BE2C (cell line): ENCODE measurements at regions not wholly inside any gene's neighbourhood (a gene's known extent, or its start where the extent isn't known, plus 50 kb on each side); places are given as distances from the start of the nearest gene placed in this dataset.
A peak's percentile ranks its signal among the peaks of the same experiment; 100 is the strongest.

ENCODE experiments used
- DNase-seq: peaks from one replicate; pipeline ENCODE4 v3.0.0-alpha.2; 2020
- H3K27me3 ChIP-seq: fragments of 250-450 bp; sonication (Bioruptor Pico); 2 replicates; pipeline ENCODE4 v1.5.1; 2020; ENCODE audit warnings: mild to moderate bottlenecking
- H3K36me3 ChIP-seq: fragments of 250-450 bp; sonication (Bioruptor Pico); 2 replicates; pipeline ENCODE4 v1.5.1; 2020; ENCODE audit warnings: mild to moderate bottlenecking
- H3K4me1 ChIP-seq: fragments of 250-450 bp; sonication (Bioruptor Pico); 2 replicates; pipeline ENCODE4 v1.5.1; 2020
- H3K4me3 ChIP-seq: 2 replicates; pipeline ENCODE4 v1.5.1; 2011; ENCODE audit warnings: low read depth, low read length
- H3K9me3 ChIP-seq: fragments of 250-450 bp; sonication (Bioruptor Pico); 2 replicates; pipeline ENCODE4 v1.5.1; 2020
- TF ChIP-seq, protein P1 (sequence below): IDR thresholded peaks from 2 replicates; pipeline ENCODE4 v1.5.1; 2012; ENCODE audit warnings: mild to moderate bottlenecking, low read depth, low read length

DNA sequence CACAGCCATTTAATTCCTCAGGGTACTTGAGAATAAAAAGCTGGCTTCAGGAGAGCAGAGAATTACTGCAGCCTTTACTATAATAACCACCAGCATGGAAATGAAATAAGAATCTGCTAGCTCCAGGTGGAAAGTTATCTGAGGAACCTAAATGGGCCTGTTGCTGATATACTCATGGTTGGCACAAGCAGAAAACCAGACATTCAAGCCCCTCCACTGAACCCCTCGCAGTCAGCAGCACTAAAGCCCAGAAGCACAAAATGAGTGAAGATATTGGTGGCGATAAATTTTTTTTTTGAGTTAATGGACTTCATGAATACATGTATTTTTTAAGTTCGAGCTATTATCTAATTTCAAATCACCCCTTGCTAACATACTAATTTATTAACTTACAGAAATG, 303.9 kb upstream of the NRP1 start:
- no peaks in the 10 kb centered on the region for H3K36me3 ChIP-seq
- DNase-seq = peak; percentile 48
- no peak overlapping the region for H3K4me3 ChIP-seq
- H3K27me3 ChIP-seq = no peaks in the 10 kb centered on the region
- peaks cover 26% of the 10 kb centered on the region for H3K4me1 ChIP-seq
- TF ChIP-seq, protein P1, sequence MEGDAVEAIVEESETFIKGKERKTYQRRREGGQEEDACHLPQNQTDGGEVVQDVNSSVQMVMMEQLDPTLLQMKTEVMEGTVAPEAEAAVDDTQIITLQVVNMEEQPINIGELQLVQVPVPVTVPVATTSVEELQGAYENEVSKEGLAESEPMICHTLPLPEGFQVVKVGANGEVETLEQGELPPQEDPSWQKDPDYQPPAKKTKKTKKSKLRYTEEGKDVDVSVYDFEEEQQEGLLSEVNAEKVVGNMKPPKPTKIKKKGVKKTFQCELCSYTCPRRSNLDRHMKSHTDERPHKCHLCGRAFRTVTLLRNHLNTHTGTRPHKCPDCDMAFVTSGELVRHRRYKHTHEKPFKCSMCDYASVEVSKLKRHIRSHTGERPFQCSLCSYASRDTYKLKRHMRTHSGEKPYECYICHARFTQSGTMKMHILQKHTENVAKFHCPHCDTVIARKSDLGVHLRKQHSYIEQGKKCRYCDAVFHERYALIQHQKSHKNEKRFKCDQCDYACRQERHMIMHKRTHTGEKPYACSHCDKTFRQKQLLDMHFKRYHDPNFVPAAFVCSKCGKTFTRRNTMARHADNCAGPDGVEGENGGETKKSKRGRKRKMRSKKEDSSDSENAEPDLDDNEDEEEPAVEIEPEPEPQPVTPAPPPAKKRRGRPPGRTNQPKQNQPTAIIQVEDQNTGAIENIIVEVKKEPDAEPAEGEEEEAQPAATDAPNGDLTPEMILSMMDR = no peak
- H3K9me3 ChIP-seq = no peaks in the 10 kb centered on the region

- H3K27me3 ChIP-seq = no peaks in the 10 kb centered on the region
- H3K4me3 ChIP-seq = no peak overlapping the region
- H3K9me3 ChIP-seq = no peaks in the 10 kb centered on the region
- no peak for DNase-seq
- no peaks in the 10 kb centered on the region for H3K36me3 ChIP-seq
- H3K4me1 ChIP-seq = peaks cover 26% of the 10 kb centered on the region
- TF ChIP-seq, protein P1 = no peak
Measured at GRCh38 chr10:33635967-33636515, 301.6 kb upstream of the NRP1 start.

GRCh38 chr10:33632432-33632831, 298.0 kb upstream of the NRP1 start:
- Histone ChIP-seq H3K4me3 (no peak overlapping the region), H3K9me3 (no peaks in the 10 kb centered on the region), H3K27me3 (no peaks in the 10 kb centered on the region), H3K36me3 (no peaks in the 10 kb centered on the region), H3K4me1 (peaks cover 11% of the 10 kb centered on the region)
- TF ChIP-seq, protein P1 = no peak
- no peak for DNase-seq

DNA sequence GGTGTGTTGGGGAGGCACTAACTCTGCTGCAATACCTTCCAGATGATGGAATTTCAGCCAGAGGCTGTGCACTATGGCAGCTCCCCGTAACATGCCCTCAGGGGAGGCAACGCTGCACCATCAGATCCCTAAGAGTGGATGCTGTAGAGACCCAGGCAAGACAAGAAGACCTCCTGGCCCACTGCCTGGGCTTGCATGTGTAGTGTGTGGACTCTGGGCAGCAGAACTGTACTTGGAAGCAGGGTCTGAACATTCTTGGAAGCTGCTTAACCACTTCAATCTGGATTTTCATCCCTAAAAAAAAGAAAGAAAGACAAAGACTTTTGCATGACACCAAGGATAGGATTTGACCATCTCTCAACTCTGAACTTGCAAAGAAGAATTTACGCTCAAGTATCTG, 297.5 kb upstream of the NRP1 start:
- Histone ChIP-seq H3K4me1 (peaks cover 8% of the 10 kb centered on the region), H3K9me3 (no peaks in the 10 kb centered on the region), H3K27me3 (no peaks in the 10 kb centered on the region), H3K36me3 (no peaks in the 10 kb centered on the region), H3K4me3 (no peak overlapping the region)
- TF ChIP-seq, protein P1 = no peak
- DNase-seq = peak; percentile 8

DNA sequence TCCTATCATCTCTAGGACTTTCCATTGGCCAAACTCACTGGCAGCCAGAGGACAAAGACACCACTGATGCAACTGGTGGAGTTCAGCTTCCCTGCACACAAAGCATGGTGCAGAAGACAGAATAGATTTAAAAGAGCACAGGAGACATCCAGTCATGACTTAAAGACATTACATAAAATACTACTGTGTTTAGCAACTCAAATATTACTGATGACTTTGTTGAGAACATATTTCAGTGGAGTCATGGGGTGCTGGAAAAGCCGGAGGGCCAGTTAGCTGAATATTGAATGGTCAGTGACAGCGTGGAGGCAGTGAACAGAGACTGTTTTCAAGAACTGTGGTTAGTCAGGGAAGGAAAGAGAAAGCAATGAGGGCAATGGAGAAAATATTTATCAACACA, 296.3 kb upstream of the NRP1 start:
- Histone ChIP-seq H3K9me3 (no peaks in the 10 kb centered on the region), H3K36me3 (no peaks in the 10 kb centered on the region), H3K27me3 (no peaks in the 10 kb centered on the region), H3K4me3 (no peak overlapping the region), H3K4me1 (no peaks in the 10 kb centered on the region)
- DNase-seq = no peak
- TF ChIP-seq, protein P1 = no peak

DNA sequence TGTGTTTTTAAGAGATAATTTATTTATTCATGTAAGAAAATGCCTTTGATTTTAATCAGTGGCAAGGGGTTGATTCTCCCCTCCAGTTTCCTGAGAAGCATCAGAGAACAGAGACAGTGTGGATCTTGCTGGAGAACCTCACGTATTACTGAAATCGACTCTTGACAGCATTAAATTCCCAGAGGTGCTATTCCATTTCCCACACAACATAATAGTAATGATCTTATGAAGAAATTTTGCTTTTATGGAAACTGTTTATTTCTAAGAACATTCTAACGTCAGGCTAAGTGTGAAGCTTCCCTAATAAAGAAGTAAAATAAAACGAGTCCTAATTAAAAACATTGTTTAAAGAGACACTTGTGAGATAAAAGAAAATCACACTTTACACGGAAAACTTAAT, 293.1 kb upstream of the NRP1 start:
- no peak for DNase-seq
- TF ChIP-seq, protein P1 = no peak
- no peaks in the 10 kb centered on the region for H3K27me3 ChIP-seq
- H3K36me3 ChIP-seq = no peaks in the 10 kb centered on the region
- H3K4me3 ChIP-seq = no peak overlapping the region
- H3K4me1 ChIP-seq = no peaks in the 10 kb centered on the region
- H3K9me3 ChIP-seq = no peaks in the 10 kb centered on the region
